NCI-H1105 treated with DMSO at 0.1 percent for 48 hours (cell line): ENCODE measurements at regions not wholly inside any gene's neighbourhood (a gene's known extent, or its start where the extent isn't known, plus 50 kb on each side); places are given as distances from the start of the nearest gene placed in this dataset.

Experiments used
- DNase-seq: peaks from one replicate; lab custom pipeline; 2025; lab: John Stamatoyannopoulos, UW

GRCh38 chr18:71899183-71899582, 645.0 kb downstream of the CBLN2 start:
- DNase-seq: no peak

GRCh38 chr18:71887509-71887908, 656.6 kb downstream of the CBLN2 start:
- no peak for DNase-seq

GRCh38 chr18:71878226-71878625, 665.9 kb downstream of the CBLN2 start:
- DNase-seq: no peak

GRCh38 chr18:71873695-71874094, 670.4 kb downstream of the CBLN2 start:
- no peak for DNase-seq

GRCh38 chr18:71865888-71866287, 678.3 kb downstream of the CBLN2 start:
- DNase-seq: no peak

- DNase-seq: no peak
Measured at GRCh38 chr18:71850602-71851001, 693.5 kb downstream of the CBLN2 start.

GRCh38 chr18:71849407-71849806, 694.7 kb downstream of the CBLN2 start:
- DNase-seq: no peak

GRCh38 chr18:71846716-71847115, 697.4 kb downstream of the CBLN2 start:
- DNase-seq: no peak

GRCh38 chr18:71844814-71845213, 699.3 kb downstream of the CBLN2 start:
- no peak for DNase-seq

GRCh38 chr18:71842666-71843065, 701.5 kb downstream of the CBLN2 start:
- no peak for DNase-seq

GRCh38 chr18:71837547-71837946, 706.6 kb downstream of the CBLN2 start:
- DNase-seq: no peak

GRCh38 chr18:71832946-71833617, 711.1 kb downstream of the CBLN2 start:
- DNase-seq: no peak

GRCh38 chr18:71831039-71831438, 713.1 kb downstream of the CBLN2 start:
- no peak for DNase-seq

GRCh38 chr18:71827301-71827700, 716.8 kb downstream of the CBLN2 start:
- DNase-seq: no peak

GRCh38 chr18:71815305-71815704, 728.8 kb downstream of the CBLN2 start:
- no peak for DNase-seq

- peak; percentile 65 for DNase-seq
Measured at GRCh38 chr18:71809711-71810110, 734.4 kb downstream of the CBLN2 start.

GRCh38 chr18:71808616-71809015, 735.5 kb downstream of the CBLN2 start:
- no peak for DNase-seq

- DNase-seq: no peak
Measured at GRCh38 chr18:71807586-71807985, 736.6 kb downstream of the CBLN2 start.

GRCh38 chr18:71798986-71799673, 745.0 kb downstream of the CBLN2 start:
- no peak for DNase-seq

- no peak for DNase-seq
Measured at GRCh38 chr18:71797554-71797953, 746.6 kb downstream of the CBLN2 start.

- no peak for DNase-seq
Measured at GRCh38 chr18:71784777-71785176, 759.4 kb downstream of the CBLN2 start.

GRCh38 chr18:71760541-71760940, 783.6 kb downstream of the CBLN2 start:
- peak; percentile 78 for DNase-seq

GRCh38 chr18:71754246-71754645, 789.9 kb downstream of the CBLN2 start:
- no peak for DNase-seq

- no peak for DNase-seq
Measured at GRCh38 chr18:71743634-71744033, 800.5 kb downstream of the CBLN2 start.
